GM21515 (cell line): ENCODE measurements at regions not wholly inside any gene's neighbourhood (a gene's known extent, or its start where the extent isn't known, plus 50 kb on each side); places are given as distances from the start of the nearest gene placed in this dataset.
"Not testable (repeated sequence)": the region's sequence is repeated elsewhere in the genome, so short reads cannot be mapped to it uniquely, and the experiment has no call there.

Experiments
- ATAC-seq: cut with Tn5 transposase; IDR thresholded peaks from one replicate; pipeline ENCODE4 v1.9.1; 2021; ENCODE audit not compliant: unreplicated experiment

DNA sequence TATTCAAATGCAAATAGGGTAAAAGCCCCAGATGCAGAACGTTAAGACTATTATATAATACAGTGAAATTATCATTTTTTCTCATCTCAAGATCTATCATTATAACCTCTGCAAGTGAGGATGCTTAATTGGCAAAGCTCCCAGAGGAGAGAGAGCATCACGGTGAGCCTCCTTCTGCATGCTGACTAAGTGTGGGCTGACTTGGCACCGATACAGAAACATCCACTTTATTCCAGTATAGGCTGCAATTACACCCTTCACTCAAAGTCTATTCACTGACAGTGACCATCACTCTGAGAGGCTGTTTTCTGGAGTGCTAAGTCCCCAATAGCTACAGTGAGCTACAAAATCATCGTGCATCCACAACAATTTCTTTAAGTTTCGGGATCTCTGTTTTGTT lies 171.1 kb upstream of the NBPF9 start:
- ATAC-seq, result not testable (repeated sequence)

DNA sequence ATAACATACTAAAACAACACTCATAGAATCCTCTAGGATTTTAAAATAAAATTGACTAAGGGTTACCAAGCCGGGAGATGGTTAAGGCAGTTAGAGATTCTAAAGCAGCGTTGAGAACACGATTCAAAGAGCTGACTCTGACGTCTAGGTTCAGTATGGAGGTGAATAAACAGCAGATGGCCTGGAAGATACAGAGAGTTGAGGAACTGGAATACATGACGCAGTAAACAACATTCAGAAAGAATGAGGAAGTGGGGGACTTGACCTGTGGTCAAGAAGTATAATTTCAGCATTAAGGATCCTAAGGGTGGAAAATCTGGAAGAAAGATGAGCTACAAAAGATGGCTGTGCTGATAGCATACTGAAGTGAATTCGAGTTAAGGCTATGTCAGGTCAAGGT lies 172.5 kb upstream of the NBPF9 start:
- ATAC-seq, result not testable (repeated sequence)

- ATAC-seq, result not testable (repeated sequence)
Observed at GRCh38 chr1:149276496-149276895, 173.1 kb upstream of the NBPF9 start.

DNA sequence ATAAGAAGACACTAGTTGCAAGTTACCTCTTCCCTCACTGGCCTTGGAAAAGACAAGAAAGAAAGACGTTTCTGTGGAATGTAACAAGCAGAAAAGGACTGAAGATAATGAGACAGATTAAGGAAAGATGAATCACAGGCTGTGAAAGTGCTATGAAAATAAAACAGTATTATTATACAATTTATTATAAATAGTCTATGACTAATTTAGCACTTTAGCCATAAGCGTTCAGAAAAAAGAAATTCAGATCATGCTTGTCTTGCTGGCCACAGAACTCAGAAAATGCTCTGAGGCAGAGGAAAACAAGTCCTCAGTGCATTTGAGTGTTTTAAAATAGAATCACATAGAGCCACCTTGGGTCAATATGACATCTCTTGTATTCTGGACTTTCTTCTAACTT lies 174.8 kb upstream of the NBPF9 start:
- ATAC-seq, result not testable (repeated sequence)

- not testable (repeated sequence) for ATAC-seq
Observed at GRCh38 chr1:149279015-149279414, 175.7 kb upstream of the NBPF9 start.

DNA sequence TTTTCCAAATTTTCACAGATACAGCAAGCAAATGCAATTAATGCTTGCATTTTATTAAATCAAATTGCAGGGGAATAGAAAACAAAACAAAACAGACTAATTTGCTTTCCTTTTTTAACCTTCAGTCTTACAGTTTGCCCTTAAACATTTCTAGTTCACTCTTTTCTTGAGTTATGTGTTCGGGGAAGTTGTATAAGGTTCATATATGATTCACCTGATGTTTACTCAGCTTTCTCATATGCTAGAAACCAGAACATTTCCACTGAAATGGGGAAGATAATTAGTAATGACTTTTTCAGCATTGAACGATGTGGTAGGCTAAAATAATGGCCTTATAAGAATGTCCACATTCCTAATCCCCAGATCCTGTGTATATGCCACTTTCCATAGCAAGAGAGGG lies 176.2 kb upstream of the NBPF9 start:
- ATAC-seq, result not testable (repeated sequence)

- ATAC-seq, result not testable (repeated sequence)
Observed at GRCh38 chr1:149284773-149285172, 181.4 kb upstream of the NBPF9 start.

DNA sequence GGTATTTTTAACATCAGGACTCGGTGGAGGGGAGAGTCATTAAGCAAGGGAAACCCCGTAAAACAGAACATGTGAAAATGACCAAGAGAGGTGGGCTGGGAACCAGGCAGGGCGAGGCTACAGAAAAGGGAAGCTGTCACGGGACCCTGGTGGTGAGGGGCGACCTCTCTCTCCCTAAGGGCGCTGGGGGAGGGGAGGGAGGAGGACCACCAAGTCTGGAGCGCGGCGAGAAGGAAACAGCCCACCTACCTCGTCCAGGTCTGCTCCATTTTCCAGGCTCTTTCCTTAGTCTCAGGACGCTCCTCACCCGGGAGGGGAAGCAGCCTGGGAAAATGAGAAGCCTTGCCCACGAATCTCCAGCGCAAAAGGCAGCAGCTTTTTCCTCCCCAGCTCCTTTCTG lies 181.9 kb upstream of the NBPF9 start:
- ATAC-seq, result not testable (repeated sequence)

- ATAC-seq, result not testable (repeated sequence)
Observed at GRCh38 chr1:149285638-149286037, 182.3 kb upstream of the NBPF9 start.

DNA sequence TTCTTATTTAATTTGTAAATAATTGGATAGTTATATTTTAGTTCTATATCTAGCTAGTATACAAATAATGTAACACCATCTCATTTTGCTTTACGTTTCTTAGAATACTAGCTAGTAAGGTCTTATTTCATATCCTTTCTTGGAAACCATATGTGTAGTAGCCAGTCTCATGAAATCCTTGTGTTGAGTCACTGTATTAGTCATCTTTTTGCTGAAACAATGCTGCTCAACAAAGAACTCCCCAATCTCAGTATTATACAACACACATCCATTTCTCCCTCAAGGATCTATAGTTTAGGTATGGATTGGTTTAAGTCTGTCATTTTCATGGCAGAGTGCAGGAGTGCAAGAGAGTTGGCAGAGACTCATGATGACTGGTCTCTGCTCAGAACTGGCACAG lies 185.2 kb upstream of the NBPF9 start:
- not testable (repeated sequence) for ATAC-seq

DNA sequence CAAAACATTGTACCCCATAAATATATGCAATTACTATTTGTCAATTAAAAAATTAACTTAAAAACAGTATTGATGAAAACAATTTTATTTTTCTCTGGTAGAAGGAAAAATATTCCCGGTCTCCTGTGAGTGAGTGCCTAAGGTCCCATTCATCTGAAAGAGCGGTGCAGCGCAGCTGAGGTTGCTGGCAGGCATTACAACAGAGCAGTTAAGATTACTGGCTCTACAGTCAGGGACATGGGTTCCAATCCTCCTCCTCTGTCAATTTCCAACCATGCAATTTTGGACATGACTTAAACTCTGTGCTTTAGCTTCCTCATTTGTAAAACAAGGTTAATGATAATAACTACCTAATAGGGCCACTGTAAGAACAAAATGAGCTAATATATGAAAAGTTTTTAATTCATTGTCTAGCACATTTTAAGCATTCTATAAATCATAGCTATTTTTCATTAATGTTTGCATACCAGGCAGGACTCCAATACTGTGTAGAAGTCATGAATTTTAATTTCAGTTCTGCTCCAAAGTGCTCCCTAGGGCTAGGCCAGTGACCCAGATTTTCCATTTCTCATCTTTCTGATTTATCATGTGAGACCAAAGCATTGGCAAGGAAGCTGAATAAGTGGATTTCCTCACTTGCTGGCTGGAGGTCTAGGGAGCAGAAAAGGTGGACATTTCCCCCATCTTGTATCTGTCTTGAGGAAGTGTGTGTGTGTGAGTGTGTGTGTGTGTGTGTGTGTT lies 174.2 kb upstream of the NBPF19 start:
- not testable (repeated sequence) for ATAC-seq

DNA sequence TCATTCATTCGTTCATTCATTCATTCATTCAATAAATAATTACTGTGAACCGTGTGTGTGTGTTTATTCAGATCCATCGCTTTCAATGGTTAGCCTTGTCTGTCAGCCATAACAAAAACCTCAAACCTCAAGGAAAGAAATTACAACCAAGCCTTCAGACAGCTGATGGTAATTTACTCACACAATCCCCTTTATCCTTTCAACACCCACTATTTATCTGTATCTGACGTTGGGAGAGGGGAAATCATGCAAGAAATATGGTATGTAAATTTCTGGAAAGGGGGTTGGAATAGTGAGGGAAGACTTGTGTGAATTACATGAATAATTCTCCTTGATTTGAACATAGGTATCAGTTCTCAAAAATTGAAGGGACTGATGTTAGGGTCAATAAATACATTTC lies 173.6 kb upstream of the NBPF19 start:
- not testable (repeated sequence) for ATAC-seq

- not testable (repeated sequence) for ATAC-seq
Observed at GRCh38 chr1:149304796-149305195, 170.0 kb upstream of the NBPF19 start.

- not testable (repeated sequence) for ATAC-seq
Observed at GRCh38 chr1:149307640-149308039, 167.2 kb upstream of the NBPF19 start.

GRCh38 chr1:149314921-149315320 lies 159.9 kb upstream of the NBPF19 start:
- not testable (repeated sequence) for ATAC-seq

- not testable (repeated sequence) for ATAC-seq
Observed at GRCh38 chr1:149320971-149321731, 153.7 kb upstream of the NBPF19 start.

- not testable (repeated sequence) for ATAC-seq
Observed at GRCh38 chr1:149321732-149322016, 153.2 kb upstream of the NBPF19 start.

GRCh38 chr1:149330081-149330335 lies 144.8 kb upstream of the NBPF19 start:
- not testable (repeated sequence) for ATAC-seq

- ATAC-seq, result not testable (repeated sequence)
Observed at GRCh38 chr1:149336082-149336481, 138.8 kb upstream of the NBPF19 start.

DNA sequence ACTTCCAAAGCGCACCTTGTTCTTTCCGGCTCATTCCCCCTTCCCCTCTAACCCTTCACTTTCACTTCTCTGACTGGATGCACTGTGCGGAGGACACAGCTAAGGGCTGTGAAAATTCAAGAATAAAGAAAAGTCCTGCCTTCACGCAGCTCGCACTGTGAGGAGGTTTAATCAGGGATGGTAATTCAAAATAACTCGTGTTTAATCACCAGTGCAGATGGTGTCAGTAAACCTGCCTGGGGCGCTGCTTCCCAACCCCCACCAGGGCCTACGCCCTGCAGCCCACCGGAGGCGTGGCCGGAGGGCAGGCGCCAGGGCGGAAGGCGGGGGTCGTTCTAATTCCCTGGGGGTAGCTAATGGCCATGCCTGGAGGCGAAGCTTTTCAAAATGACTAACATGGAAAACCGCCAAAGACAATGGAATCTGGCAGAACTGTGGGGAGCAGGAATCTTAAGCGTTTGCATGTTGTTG lies 136.6 kb upstream of the NBPF19 start:
- ATAC-seq, result not testable (repeated sequence)

- not testable (repeated sequence) for ATAC-seq
Observed at GRCh38 chr1:149338698-149339097, 136.1 kb upstream of the NBPF19 start.

DNA sequence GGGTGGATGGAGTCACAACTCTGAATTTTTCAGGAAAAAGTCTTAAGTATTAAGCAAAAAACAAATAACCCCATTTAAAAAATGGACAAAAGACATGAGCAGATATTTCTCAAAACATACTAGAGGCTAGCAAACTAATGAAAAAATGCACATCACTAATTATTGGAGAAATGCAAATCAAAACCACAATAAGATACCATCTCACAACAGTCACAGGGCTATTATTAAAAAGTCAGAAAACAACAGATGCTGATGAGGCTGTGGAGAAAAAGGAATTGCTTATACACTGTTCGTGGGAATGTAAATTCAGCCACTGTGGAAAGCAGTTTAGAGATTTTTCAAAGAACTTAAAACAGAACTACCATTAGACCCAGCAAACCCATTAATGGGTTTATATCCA lies 125.4 kb upstream of the NBPF19 start:
- ATAC-seq, result not testable (repeated sequence)
